Sigmoid colon (tissue), 6 donors: ENCODE measurements at regions not wholly inside any gene's neighbourhood (a gene's known extent, or its start where the extent isn't known, plus 50 kb on each side); places are given as distances from the start of the nearest gene placed in this dataset.

ENCODE experiments used
- DNase-seq: peaks from one replicate; pipeline ENCODE4 v3.0.0-alpha.2; 2019
- H3K27ac ChIP-seq, 4 donors: fragments of 200-600 bp; sonication (generic); one replicate each; pipeline ENCODE4 v1.5.1; 2016 to 2019; ENCODE audit warnings: mild to moderate bottlenecking in 1 of 4
- H3K27me3 ChIP-seq, 3 donors: fragments of 200-600 bp; sonication (generic); one replicate each; pipeline ENCODE4 v1.5.1; 2019; ENCODE audit warnings: mild to moderate bottlenecking in 1 of 3
- H3K36me3 ChIP-seq, 4 donors: fragments of 200-600 bp; sonication (generic); one replicate each; pipeline ENCODE4 v1.5.1; 2016 to 2019
- H3K4me1 ChIP-seq, 4 donors: fragments of 200-600 bp; sonication (generic); one replicate each; pipeline ENCODE4 v1.5.1; 2017 to 2019
- H3K4me3 ChIP-seq, 4 donors: fragments of 200-600 bp; sonication (generic); one replicate each; pipeline ENCODE4 v1.5.1; 2017 to 2019; ENCODE audit warnings: mild to moderate bottlenecking in 2 of 4, moderate library complexity in 1 of 4
- H3K9me3 ChIP-seq, 4 donors: fragments of 200-600 bp in 3 of 4; sonication (generic) in 3 of 4; one replicate each; pipeline versions ENCODE4 v1.5.1 to v1.6.1; 2013 to 2019
- CTCF ChIP-seq, 4 experiments: fragments of 450-650 bp in 3 of 4; fragments of 200-600 bp in 1 of 4; IDR thresholded peaks; one replicate each; pipeline ENCODE4 v1.5.1; 2016 to 2019; ENCODE audit warnings: antibody characterized with exemption in 4 of 4, mild to moderate bottlenecking in 3 of 4, moderate library complexity in 2 of 4
- EP300 ChIP-seq, 4 donors: sonication (generic); formaldehyde crosslinking; IDR thresholded peaks; one replicate each; pipeline ENCODE4 v1.6.1; 2017; ENCODE audit warnings: antibody characterized with exemption in 4 of 4
- POLR2A ChIP-seq, 2 donors: fragments of 450-650 bp; IDR thresholded peaks; one replicate each; pipeline ENCODE4 v1.6.1; 2016; ENCODE audit warnings: antibody characterized with exemption in 2 of 2, mild to moderate bottlenecking in 2 of 2, moderate library complexity in 2 of 2
- POLR2AphosphoS5 ChIP-seq, 4 donors: sonication (generic); formaldehyde crosslinking; IDR thresholded peaks; one replicate each; pipeline ENCODE4 v1.6.1; 2017; ENCODE audit warnings: antibody characterized with exemption in 4 of 4
- WGBS, 2 donors: extraction: QIAGEN DNeasy Blood & Tissue Kit; methylation state at CpG; one replicate each; pipeline ENCODE4 v1.1.7; 2013; 5-methylcytosine and 5-hydroxymethylcytosine counted together
- intact Hi-C: fragments of 100-400 bp; cut with DNase I; formaldehyde crosslinking; loops from one replicate; pipeline ENCODE4 v1.15.1; 2023
- donor health status: healthy with polysubstance abuse.
- donor health status: healthy.

DNA sequence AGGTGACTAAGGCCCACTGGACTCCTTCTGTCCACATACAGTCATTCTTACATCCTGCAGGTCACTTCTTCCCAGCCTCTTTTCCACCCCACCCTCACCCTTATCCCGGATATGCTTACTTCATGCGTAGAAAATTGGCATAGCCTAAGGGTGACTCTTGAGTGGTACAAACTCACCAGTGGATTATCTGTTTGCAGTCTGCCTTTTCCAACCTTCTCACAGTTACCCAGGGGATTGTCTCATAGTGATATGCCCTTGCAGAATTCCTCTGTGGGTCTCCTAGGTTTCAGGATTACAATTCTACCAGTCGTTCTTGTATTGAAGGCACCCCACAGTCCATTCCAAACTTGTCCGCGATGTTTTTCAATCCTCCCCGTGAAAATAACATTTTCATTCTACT, 752.9 kb upstream of the HS6ST1 start:
- Histone ChIP-seq H3K4me3 (no peak overlapping the region), H3K27me3 (no peaks in the 10 kb centered on the region), H3K9me3 (no peaks in the 10 kb centered on the region), H3K36me3 (no peaks in the 10 kb centered on the region), H3K4me1 (no peaks in the 10 kb centered on the region), H3K27ac (no peak overlapping the region)
- 91 to 94% methylated on average over 6 of the region's 6 CpGs for WGBS, 2 donors
- TF ChIP-seq POLR2A (IDR thresholded peaks at IDR 0.05): no peak
- TF ChIP-seq CTCF (IDR thresholded peaks at IDR 0.05): no peak
- no peak for TF ChIP-seq EP300 (IDR thresholded peaks at IDR 0.05)
- no peak for TF ChIP-seq POLR2AphosphoS5 (IDR thresholded peaks at IDR 0.05)
- intact Hi-C loops: no loop called here
- no peak for DNase-seq

GRCh38 chr2:129074298-129074920, 755.7 kb upstream of the HS6ST1 start:
- Histone ChIP-seq H3K9me3 (no peaks in the 10 kb centered on the region), H3K4me3 (no peak overlapping the region), H3K4me1 (no peaks in the 10 kb centered on the region), H3K27ac (no peak overlapping the region), H3K36me3 (no peaks in the 10 kb centered on the region), H3K27me3 (no peaks in the 10 kb centered on the region)
- 90 to 91% methylated on average over 3 of the region's 3 CpGs for WGBS, 2 donors
- intact Hi-C loops: no loop called here
- DNase-seq: no peak
- TF ChIP-seq POLR2AphosphoS5 (IDR thresholded peaks at IDR 0.05) (no peak), EP300 (IDR thresholded peaks at IDR 0.05) (no peak), POLR2A (IDR thresholded peaks at IDR 0.05) (no peak), CTCF (IDR thresholded peaks at IDR 0.05) (no peak)

DNA sequence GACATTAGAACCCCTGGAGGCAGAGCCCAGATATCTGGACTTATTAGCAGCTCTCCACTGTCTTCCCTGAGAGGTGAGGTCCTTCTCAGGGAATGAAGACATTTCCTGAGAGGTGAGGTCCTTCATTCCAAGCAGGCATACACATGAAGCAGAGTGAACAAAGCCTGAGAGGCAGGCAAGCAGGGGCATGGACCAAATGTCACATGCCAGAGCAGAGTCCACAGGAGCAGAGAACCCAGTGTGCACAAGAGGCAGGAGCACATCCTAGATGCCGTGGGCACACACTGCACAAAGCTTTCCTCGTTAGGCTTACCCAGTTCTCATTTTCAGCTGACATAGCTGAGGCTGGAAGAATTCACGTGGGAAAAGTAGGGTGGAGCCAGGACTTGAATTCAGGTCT, 759.9 kb upstream of the HS6ST1 start:
- 80 to 91% methylated on average over 3 of the region's 3 CpGs for WGBS, 2 donors

DNA sequence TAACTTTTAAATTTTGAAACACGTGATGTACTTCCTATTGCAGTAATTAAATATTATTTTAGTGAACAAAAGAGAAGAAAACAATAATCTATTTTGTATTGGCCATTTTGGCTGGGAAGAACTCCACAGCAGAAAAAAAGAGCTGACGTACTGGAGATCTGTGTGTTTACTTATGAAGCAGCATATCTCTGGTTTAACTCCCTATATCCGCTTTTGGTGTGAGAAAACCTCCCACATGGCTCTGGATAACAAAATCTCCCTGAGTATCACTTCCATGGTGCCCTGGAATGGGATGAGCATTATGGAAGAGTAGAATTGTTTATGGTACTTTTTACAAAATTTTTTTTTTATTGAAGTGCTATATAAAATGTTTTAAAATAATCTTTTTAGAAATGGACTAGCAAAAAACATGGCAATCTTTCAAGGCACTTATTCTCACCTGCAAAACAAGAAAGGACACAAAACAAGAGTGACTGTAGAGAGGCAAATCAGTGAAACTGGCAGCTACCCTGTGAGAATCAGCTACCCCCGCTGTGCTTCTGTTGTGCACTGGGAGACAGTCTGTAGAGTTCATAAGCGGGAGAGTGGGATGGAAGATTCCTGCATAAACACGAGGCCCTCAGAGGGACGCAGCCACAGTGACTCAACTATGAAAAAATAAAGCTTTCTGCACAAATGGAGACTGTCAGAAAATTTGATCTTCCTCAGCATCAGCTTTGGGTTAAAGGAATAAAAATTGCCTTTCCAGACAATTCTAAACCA, 762.2 kb upstream of the HS6ST1 start:
- no peaks in the 10 kb centered on the region for H3K9me3 ChIP-seq
- DNase-seq: no peak
- H3K27me3 ChIP-seq: no peaks in the 10 kb centered on the region
- intact Hi-C loops: no loop called here
- no peaks in the 10 kb centered on the region for H3K36me3 ChIP-seq
- H3K27ac ChIP-seq: no peak overlapping the region
- TF ChIP-seq POLR2A (IDR thresholded peaks at IDR 0.05): no peak
- TF ChIP-seq POLR2AphosphoS5 (IDR thresholded peaks at IDR 0.05): no peak
- no peak for TF ChIP-seq EP300 (IDR thresholded peaks at IDR 0.05)
- TF ChIP-seq CTCF (IDR thresholded peaks at IDR 0.05): no peak
- H3K4me1 ChIP-seq: no peaks in the 10 kb centered on the region
- H3K4me3 ChIP-seq: no peak overlapping the region
- 69 to 77% methylated on average over 7 of the region's 7 CpGs for WGBS, 2 donors

More for the DNA sequence above, 759.9 kb upstream of the HS6ST1 start:
- Histone ChIP-seq H3K36me3 (no peaks in the 10 kb centered on the region), H3K27ac (no peak overlapping the region), H3K9me3 (no peaks in the 10 kb centered on the region), H3K4me1 (no peaks in the 10 kb centered on the region), H3K27me3 (no peaks in the 10 kb centered on the region), H3K4me3 (no peak overlapping the region)
- intact Hi-C loops: no loop called here
- TF ChIP-seq POLR2AphosphoS5 (IDR thresholded peaks at IDR 0.05) (no peak), CTCF (IDR thresholded peaks at IDR 0.05) (no peak), POLR2A (IDR thresholded peaks at IDR 0.05) (no peak)
- DNase-seq: no peak
